Hepatocyte (in vitro differentiated cells): ENCODE measurements at regions not wholly inside any gene's neighbourhood (a gene's known extent, or its start where the extent isn't known, plus 50 kb on each side); places are given as distances from the start of the nearest gene placed in this dataset.

ENCODE experiments used
- CTCF ChIP-seq: fragments of 200-600 bp; sonication (generic); IDR thresholded peaks from 2 replicates; pipeline ENCODE4 v1.5.1; 2016; ENCODE audit warnings: antibody characterized with exemption, mild to moderate bottlenecking; ENCODE audit not compliant: poor library complexity
- EZH2 ChIP-seq: fragments of 200-600 bp; sonication (generic); IDR thresholded peaks from 2 replicates; pipeline ENCODE4 v1.6.1; 2016; ENCODE audit warnings: antibody characterized with exemption, mild to moderate bottlenecking, borderline replicate concordance

GRCh38 chr21:15443740-15444117 is 286.1 kb upstream of the USP25 start:
- TF ChIP-seq EZH2 (no peak), CTCF (no peak)
